DOHH2 (cell line): ENCODE measurements at regions not wholly inside any gene's neighbourhood (a gene's known extent, or its start where the extent isn't known, plus 50 kb on each side); places are given as distances from the start of the nearest gene placed in this dataset.

Experiments used
- EZH2phosphoT487 ChIP-seq: fragments of 200-600 bp; sonication (generic); IDR thresholded peaks from 2 replicates; pipeline ENCODE4 v1.6.1; 2017; ENCODE audit warnings: borderline replicate concordance, mild to moderate bottlenecking, antibody characterized with exemption, low read length, moderate library complexity, mixed read lengths
- TF ChIP-seq, protein P1 (sequence below): fragments of 200-600 bp; sonication (generic); IDR thresholded peaks from one replicate; pipeline ENCODE4 v1.5.1; 2014; ENCODE audit warnings: antibody characterized with exemption, mild to moderate bottlenecking, low read depth, low read length; ENCODE audit not compliant: poor library complexity, severe bottlenecking

DNA sequence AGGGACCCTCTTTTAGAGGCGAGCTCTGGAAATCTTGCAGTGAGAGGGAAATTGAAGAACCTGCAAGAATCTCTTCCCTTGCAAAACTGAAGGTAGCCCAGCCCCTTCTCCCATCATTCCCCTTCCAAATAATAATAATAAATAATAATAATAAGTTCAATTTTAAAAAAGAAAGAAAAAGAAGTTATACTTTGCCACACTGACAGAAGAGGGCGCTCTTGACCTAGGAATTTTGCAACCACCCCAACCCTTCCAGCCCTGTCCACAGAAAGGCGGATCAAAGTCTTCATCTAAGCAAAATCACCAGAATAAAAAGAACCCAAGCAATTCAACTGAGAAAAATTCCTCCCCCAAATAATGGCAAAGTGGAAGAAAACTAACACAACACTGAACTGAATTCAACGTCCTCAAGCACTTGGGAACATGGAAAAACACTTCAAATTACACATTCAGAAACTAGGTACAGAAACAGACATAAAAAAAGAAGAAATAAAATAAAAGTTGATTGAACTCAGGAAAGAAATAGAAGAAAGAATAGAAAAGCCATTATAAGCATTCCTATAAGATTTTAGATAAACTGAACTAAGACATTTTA is 98.9 kb upstream of the GLS start:
- TF ChIP-seq, protein P1, sequence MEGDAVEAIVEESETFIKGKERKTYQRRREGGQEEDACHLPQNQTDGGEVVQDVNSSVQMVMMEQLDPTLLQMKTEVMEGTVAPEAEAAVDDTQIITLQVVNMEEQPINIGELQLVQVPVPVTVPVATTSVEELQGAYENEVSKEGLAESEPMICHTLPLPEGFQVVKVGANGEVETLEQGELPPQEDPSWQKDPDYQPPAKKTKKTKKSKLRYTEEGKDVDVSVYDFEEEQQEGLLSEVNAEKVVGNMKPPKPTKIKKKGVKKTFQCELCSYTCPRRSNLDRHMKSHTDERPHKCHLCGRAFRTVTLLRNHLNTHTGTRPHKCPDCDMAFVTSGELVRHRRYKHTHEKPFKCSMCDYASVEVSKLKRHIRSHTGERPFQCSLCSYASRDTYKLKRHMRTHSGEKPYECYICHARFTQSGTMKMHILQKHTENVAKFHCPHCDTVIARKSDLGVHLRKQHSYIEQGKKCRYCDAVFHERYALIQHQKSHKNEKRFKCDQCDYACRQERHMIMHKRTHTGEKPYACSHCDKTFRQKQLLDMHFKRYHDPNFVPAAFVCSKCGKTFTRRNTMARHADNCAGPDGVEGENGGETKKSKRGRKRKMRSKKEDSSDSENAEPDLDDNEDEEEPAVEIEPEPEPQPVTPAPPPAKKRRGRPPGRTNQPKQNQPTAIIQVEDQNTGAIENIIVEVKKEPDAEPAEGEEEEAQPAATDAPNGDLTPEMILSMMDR, result no peak
- TF ChIP-seq EZH2phosphoT487, result no peak
